GM18870 (cell line): ENCODE measurements at regions not wholly inside any gene's neighbourhood (a gene's known extent, or its start where the extent isn't known, plus 50 kb on each side); places are given as distances from the start of the nearest gene placed in this dataset.

Experiments used
- ATAC-seq: cut with Tn5 transposase; IDR thresholded peaks from one replicate; pipeline ENCODE4 v1.9.1; 2021; ENCODE audit warnings: moderate library complexity; ENCODE audit not compliant: unreplicated experiment

DNA sequence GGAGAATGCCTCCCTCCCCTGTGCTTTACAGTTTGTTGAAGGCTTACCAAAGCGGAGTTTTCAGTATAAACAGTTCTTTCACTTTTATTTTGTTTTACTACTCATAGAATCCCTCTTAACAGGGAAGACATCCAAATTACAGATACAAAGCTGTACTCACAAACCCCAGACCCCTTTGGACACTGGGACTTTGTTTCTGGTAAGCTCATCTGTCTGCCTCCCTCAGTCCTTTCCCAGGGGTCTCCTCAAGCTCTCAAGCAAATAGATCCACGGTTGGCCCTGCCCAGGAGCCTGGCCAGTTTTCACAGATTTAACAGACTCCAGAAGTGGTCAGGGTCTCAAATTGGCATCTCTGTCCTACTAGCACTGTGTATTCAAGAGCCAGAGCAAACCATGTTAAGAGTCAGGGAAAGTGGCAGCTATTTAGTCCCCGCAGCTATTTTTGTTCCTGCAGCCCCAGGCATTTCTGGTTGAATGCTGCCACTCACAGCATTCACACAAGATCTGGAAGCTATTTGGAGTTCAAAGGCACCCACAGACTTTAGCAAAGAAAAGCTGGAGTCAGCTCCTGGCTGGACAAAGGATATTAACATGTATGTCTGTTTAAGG lies 54.2 kb downstream of the TMEM100 start:
- ATAC-seq, result no peak

DNA sequence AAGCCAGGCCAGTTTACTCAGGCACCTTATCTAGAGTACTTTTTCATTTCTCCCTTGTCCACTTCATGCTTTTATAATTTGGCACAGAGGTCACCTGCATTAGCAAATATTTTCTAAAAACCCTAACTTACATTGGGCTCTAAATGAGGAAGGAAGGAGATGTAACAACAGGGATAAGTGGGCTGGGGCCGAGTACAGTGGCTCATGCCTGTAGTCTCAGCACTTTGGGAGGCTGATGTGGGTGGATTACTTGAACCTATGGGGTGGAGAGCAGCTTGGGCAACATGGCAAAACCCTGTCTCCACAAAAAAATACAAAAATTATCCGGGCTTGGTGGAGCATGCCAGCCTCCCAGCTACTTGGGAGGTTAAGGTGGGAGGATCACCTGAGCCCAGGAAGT lies 55.9 kb downstream of the TMEM100 start:
- ATAC-seq, result no peak

DNA sequence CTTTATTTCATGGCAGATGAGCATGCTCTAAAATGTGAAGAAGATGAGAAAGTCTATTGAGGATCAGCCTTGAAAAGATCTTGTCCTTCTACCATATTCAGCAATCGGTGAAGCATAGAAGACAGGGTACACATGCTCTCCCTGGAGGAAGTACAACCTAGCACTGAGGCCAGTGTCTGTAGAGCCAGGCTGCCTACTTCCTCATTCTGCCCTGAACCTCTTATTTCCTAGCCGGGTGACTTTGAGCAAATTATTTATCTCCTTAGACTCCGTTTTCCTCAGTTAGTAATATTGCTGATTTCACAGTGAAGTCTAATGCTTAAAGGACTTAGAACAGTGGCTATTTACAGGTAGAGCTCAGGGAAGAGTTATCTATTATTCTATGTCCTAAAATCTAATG lies 58.4 kb downstream of the TMEM100 start:
- ATAC-seq, result peak; percentile 81

DNA sequence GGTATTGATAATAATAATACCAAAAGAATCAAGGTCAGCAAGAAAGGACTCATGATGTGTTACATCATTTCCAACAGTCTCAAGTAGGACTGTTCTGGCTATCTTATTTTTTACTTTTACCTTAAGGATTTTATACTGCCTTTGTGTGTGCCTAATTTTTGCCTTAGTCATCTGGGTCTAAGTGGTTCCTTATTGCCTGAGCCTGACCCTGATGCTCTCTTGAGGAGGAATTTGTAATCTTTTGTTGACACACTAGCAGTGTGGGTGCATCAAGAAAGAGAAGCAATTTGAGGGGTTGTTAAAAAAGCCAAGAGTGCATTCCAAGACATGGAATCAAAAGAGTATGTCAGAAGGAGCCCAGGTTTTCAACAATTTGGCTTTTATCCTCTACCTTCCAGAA lies 59.3 kb downstream of the TMEM100 start:
- ATAC-seq, result no peak

DNA sequence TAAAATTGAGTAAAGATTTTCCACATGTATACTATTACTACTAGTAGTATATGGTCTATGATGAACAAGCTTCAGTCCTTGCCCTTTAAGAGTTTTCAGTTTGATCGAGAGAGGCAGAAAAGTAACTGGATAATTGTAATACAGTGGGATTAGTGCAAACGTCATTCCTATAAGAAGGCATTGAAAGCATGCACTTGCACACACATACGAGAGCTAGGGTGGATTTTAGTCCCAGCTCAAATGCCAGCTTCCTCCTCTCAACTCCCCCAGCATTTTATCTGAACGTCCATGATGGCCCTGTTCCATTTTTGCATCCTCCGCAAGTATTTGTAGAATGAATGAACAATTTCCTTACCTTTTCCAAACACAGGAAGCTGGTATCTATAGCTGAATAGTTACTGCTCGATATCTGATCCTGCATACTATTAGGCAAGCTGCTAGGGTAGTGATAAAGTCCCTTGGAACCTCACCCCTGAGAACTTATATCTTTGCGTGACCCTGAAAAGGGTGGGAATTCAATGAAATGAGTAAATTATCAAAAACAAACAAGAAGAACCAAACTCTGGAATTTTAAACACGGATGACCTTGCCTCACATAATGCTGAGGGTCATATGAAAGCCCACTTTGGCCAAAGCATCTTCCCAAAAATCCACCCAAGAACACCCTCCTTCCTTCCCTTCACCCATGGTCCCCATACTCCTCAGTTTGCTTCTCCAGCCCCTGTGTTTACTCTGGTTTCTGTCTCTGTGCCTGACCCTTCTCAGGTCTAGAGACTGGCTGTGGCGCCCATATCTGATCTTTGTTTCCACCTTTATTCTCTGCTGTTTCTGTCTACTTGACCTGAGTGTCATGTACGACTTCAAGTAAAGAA lies 60.5 kb downstream of the TMEM100 start:
- no peak for ATAC-seq

DNA sequence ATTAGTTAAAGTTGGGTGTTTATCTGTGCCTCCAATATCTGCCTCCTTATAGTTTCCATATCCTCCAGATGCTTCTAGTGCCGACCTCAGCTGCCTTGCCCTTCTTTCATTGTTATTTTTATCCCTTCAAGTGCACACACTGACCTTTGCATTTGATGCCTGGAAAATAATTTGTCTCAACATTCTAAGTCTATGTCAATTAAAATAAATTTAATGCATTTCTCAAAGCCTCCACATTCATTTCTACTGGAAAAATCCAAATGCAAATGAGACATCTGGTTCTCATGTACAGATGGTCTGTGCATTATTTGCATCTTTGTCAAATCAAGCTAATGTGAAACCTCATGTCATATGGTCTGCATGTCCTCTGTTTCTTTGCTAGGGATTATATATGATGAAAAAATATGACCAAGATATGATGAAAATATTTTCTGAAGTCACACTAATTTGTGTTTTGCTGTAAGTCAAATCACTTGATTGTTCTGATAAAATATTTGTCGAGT lies 61.4 kb downstream of the TMEM100 start:
- ATAC-seq, result no peak

DNA sequence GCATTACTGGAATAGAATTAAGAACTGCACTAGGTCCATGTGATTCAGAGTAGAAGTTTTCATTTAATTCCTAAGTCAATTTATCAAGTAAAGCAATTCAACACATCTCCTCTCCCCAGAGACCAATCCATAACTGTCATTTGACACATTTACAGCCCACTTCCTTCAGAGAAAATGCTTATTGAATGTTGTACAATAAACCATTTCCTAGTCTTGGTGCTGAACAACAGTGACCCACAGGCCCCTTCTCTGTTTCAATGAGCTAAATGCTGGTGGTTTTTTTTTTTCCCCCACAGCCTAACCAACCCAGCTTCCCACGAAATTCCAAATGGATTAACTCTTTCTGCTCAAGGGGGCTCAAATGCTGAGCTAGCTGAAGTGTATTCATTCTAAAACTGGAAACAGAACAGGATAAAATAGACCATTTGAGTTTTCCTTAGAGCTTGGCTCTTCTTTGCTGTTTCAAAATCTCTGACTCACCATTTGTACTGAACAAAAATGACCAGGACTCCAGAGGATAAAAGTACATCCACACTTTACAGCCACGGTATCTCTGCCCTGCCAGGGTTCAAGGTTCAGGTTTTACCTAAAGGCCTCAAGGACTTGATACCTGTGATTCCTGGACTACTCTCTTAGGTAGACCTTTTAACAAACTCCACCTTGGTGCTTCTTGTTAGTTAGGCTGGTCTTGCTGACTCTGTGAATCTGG lies 62.3 kb downstream of the TMEM100 start:
- no peak for ATAC-seq

DNA sequence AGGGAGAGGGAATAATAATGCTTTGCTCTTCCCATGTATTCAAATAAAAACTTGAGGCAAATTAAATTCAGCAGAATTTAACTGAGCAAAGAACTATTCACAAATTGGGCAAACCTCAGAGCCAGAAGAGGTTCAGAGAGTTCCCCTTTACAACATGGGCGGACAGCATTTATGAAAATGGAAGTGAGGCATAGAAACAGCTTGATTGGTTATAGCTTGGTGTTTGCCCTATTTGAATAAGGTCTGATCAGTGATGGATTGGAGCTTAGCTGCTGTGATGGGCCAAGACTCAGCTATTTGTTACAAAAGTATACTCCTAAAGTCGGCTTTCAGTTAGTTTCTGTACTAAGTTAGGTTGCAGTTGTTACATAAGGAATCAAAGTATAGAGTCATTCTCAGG lies 63.0 kb downstream of the TMEM100 start:
- no peak for ATAC-seq

DNA sequence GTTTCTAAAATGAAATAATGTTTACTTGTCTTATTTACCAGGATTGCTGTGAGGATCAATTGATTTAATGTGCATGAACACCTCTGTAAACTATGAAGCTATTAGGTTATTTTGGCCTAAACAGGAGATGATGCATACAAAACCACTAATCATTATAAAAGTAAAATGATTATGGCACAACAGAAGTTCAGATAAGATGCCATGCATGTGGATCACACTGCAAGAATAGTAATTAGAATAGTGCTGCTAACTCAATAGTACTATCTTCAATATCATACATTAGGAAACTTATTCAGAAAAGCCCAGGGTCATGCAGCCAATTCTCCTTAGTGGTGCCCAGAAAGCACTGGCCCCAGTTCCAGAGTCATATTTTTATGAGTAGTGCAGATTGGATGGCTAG lies 66.9 kb downstream of the TMEM100 start:
- no peak for ATAC-seq

DNA sequence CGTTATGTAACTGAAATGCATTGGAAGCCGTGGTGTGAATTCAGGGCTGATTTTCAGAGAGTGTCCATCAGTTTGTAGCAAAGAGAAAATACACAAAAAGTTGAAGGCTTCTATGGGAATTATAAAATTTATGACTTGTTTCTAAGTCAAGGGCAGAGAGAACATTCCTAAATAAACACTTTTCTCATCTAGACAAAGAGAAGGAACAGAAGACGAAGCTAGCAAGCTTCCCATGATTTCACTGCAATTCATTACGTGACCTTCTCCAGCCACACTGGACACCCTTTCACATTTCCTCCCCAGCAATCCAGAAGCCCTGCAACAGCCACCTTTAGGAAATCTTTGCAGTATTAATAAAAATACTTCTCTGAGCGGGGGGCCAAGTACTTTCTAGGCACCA lies 67.8 kb downstream of the TMEM100 start:
- no peak for ATAC-seq

DNA sequence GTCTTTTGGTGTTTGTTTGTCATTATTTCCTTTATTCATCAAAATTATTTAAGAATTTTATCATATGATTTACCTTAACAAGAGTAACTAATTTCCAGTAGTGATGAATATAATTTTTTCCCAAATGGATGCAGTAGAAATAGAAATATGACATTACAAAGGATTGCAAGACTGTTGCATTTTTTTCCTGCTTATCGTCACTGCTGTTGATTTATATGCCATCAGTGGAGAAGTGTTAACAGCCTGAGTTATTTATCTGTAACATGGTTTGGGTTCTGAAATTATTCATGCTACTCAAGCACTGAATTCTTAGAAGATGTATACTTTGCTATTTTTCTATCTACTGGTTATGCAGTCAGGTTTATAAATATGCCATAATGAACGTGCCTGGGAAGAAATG lies 68.6 kb downstream of the TMEM100 start:
- no peak for ATAC-seq

DNA sequence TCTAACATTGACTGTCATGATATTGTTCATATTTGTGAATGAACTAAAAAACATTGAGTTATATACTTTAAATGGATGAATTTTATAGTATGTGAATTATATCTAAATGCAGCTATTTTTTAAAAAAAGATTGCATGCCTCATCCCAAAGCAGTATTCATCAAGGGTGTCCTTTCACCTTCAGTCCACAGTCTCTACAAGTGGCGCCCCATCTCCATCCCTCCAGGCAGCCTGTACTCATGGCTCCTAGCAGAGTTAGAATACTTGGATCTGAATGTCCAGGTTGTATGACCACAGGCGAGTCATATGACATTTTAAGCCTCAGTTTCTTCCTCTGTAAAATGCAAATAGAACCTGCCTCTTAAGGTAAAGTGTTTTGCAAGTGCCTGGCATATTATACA lies 69.8 kb downstream of the TMEM100 start:
- ATAC-seq, result no peak

DNA sequence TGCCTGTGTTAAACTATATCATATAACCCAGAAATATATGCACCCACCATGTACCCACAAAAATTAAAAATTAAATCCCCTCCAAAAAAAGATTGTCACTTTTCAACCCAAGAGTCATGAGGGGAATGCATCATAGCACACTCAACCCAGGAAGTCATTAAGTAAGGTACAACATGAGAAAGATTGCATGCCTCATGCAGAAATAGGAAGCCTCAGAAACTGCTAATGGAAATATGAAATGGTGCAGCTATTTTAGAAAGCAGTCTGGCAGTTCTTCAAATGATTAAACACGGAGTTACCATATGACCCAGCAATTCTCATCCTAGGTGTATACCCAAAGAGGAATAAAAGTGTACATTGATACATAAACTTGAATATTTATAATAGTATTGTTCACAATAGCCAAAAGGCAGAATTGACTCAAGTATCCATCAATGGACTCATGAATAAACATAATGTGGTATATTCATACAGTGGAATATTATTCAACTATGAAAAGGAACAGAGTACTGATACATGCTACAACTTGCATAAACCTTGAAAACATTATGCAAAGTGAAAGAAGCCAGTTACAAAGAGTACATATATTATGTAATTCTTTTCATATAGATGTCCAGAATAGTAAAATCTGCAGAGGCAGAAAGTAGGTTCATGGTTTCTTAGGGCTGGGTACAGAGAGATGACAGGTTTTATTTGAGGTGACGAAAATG lies 70.4 kb downstream of the TMEM100 start:
- peak; percentile 71 for ATAC-seq

DNA sequence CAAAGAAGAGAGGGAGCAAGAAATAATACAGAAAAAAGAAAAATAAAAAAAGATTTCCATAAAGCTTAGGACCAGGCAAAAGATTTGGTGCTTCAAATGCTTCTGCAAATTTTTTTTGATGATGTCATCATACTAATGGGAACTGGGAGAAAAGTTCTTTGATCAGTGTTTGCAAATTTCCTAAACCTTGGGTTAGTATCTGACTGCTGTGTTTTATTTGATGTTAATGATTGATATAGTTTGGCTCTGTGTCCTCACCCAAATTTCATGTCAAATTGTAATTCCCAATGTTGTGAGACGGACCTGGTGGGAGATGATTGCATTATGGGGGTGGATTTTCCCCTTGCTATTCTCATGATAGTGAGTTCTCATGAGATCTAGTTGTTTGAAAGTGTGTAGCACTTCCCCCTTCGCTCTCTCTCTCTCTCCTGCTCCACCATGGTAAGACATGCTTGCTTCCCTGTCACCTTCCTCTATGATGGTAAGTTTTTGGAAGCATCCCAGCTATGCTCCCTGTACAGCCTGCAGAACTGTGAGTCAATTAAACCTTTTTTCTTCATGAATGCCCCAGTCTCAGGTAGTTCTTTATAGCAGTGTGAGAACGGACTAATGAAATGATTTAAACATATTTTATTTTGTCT lies 72.6 kb downstream of the TMEM100 start:
- no peak for ATAC-seq

DNA sequence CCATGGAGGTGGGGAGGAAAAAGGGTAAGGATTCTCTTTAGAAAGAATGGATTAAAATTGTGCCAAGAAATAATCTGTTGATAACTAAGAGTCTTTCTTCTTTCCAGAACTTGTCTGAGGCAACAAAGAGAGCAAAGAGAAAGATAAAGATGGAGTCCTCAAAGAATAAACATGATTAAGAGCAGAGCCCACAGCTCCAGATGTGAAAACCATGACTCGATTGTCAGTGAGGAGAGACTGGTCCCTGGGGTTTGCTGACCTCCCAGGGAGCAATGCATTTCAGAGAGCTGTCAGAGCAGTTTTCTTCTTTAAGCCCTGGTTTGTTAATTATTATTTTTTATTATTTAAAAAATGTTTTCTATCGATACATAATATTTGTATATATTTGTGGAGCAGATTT lies 74.6 kb downstream of the TMEM100 start:
- ATAC-seq, result no peak

DNA sequence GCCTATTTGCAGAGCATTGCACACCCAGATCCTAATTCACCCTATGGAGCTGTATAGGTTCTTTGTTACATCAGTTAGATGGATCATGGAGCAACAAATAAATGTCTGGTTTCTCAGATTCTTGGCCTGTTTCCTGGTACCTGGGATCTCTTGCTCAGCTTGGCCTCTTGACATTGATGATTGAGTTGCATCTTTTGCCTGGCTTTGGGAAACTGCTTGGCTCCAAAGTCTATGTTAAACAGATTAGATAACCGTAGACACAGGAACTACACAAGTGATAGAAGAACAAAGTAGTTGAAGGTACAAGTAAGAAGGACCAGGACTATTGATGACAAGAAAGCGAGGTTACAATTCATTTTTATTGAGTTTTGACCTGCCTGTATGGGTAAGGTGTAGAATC lies 77.3 kb downstream of the TMEM100 start:
- no peak for ATAC-seq

DNA sequence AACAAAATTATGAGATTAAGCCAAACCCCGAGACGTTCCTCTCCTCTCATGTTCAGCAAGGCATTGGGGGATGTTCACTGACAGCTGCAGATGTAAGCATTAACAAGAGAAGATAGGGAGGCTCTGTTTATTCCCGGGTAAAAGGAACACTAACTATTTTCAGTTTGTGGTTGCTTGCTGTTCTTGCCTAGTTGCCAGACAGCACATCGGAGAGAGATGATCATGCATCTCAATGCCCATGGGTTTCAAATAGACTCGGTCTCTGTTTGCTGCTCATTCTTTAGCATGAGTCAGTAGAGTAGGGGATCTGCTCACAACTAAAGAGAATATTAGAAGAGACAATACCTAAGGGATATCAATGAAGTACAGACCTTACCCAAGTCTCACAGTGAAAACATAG lies 78.3 kb downstream of the TMEM100 start:
- no peak for ATAC-seq

DNA sequence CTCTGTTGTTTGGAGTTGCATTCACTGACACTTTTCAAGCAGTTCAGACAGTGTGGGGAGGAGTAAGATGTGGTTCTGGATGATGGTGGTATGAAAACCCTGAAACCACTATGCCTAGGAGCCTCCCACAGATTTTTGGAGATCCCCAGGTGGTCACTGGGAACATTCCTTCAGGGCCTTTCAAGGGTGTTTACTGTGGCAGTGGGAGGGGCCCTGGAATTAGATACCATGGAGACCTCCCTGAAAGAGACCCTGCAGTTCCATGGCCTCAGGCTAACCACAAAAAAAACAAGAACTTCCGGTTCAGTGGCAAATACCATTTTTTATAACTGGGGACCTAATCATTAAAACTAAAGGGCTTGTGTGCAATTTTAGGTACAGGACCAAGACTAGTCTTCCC lies 79.9 kb downstream of the TMEM100 start:
- ATAC-seq, result no peak

DNA sequence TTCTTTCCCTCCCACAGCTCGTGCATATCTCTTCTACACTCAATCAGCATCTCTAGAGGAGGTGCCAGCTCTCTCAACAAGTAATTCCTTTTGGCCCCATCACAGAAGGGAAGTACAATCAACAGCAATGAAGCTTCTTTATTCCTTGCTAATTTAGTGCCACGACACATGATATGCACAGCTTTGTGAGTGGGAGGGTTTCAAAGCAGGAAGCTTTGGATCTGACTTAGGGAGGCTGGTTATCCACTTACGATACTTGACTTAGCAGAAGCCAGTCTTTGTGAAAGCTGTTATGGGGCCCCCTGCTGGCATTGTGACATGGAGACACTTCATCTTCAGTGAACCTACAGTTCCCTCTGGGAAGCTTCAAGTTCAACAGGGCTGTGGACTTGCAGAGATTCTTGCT lies 81.0 kb downstream of the TMEM100 start:
- ATAC-seq, result peak; percentile 61

DNA sequence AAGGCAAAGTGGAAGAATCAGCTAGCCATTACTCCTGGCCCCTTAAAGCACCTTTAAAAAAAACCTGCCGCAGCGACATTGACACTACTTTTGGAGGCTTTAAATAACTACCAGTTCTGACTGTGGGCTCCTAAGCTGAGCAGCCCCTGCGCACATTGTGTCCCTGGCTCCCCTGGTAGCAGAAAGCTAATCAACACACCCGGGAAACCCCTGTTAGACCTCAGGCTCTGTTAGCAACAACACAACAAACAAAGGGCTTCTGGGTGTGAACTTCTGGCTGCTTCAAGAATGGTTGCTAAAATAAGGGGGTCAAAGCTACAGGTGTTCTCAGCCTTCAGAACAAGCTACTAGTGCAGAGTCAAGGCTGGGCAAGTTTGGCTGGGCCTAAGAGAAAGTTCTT lies 83.6 kb downstream of the TMEM100 start:
- ATAC-seq, result no peak
